ENCODE measurements at regions not wholly inside any gene's neighbourhood (a gene's known extent, or its start where the extent isn't known, plus 50 kb on each side); places are given as distances from the start of the nearest gene placed in this dataset.

GRCh38 chr18:34626404-34627136 is 83.5 kb upstream of the DTNA start:
- H3K27ac ChIP-seq, result no peak overlapping the region
- TF ChIP-seq, protein P1, sequence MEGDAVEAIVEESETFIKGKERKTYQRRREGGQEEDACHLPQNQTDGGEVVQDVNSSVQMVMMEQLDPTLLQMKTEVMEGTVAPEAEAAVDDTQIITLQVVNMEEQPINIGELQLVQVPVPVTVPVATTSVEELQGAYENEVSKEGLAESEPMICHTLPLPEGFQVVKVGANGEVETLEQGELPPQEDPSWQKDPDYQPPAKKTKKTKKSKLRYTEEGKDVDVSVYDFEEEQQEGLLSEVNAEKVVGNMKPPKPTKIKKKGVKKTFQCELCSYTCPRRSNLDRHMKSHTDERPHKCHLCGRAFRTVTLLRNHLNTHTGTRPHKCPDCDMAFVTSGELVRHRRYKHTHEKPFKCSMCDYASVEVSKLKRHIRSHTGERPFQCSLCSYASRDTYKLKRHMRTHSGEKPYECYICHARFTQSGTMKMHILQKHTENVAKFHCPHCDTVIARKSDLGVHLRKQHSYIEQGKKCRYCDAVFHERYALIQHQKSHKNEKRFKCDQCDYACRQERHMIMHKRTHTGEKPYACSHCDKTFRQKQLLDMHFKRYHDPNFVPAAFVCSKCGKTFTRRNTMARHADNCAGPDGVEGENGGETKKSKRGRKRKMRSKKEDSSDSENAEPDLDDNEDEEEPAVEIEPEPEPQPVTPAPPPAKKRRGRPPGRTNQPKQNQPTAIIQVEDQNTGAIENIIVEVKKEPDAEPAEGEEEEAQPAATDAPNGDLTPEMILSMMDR (conservative IDR thresholded peaks at IDR 0.05), result no peak

DNA sequence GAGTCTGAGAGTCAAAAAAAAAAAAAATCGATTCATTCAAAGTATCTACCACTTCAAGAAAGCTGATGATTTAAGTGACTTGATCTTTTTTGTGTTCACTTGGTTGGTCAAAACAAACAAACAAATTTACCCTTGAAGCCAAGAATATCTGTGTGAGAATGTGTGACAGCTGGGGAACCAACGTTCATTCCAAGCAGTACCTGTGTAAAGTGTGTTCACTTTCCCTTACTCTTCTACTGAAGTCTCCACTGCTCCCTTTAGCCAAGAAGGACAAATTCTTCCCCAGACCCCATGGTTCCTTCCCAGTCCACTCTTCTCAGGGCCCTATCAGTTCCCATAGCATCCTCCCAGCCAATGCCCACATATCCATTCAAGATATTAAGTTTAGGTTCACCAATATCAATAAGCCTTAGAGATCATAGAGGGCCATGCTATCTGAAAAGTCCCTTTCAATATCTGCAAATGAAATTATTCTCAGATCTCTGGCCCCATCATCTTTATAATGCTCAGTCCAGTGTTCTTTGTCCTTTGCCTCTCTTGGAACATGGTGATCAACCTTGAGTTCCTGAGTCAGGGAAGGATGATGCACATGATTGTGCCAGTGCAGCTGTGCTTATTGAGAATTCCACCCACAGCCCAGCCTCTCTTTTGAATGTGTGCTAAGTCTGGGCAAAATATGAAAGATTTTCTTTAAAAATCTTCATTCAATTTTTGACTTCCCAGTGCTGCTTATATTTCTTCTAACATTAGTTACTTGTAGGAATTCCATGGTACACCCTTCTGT is 82.8 kb upstream of the DTNA start:
- TF ChIP-seq, protein P1 (conservative IDR thresholded peaks at IDR 0.05), result no peak
- no peak overlapping the region for H3K27ac ChIP-seq

DNA sequence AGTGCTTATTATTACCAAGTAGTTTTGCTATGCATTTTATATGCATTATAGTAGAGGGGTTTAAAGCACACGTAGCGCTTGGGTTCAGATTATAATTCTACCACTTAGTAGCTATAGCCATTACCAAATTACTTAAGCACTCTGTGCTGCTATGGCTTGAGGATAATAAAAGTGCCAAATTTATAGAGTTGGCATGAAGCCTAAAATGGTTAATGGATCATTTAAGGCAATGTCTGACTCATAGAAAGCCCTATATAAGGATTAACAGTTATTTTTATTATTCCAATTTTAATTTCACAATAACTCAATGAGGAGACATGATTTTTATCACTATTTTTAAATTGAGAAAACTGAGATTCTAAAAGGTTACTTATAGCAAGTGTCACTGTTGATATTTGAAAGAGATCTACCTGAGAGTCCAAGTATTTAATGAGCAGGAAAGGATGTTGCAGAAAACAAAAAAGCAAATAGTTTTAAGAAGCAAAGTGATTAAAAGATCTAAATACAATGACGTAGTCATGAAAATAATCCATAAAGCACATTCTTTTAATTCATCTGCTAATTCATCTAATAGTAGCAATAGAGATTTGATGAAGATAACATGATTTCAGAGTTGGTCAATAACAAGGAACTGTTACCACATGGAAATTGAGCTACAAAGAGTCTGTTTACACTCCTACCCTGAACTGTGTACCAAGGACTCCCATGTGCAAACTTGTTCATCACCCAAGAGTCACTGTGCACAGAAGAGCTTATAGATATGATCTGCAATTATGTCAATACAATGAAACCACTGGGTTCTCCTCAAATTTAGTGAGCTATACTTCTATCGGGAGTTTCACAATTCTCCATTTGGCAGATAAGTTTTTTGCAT is 78.8 kb upstream of the DTNA start:
- TF ChIP-seq, protein P1 (conservative IDR thresholded peaks at IDR 0.05), result no peak
- no peak overlapping the region for H3K27ac ChIP-seq

- TF ChIP-seq, protein P1 (conservative IDR thresholded peaks at IDR 0.05), result no peak
- no peak overlapping the region for H3K27ac ChIP-seq
Observed at GRCh38 chr18:34632321-34632720, 77.8 kb upstream of the DTNA start.

DNA sequence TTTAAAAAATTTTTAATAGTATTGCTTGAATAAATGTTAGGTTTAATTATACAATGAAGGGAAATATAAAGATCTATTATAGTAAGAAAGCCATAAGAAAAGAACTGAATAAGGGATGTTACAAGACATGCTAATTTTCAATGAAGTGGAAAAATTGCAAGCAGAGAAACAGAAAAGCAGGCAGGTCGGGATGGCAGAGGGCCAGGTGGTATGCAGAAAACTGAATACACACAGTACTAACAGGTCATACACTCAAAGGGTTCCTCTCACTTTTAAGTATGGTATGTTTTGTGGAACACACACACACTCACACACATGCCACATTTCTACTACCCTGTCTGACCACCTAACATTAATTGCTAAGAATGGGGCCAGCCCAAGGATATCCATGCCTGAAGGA is 76.7 kb upstream of the DTNA start:
- H3K27ac ChIP-seq, result no peak overlapping the region
- TF ChIP-seq, protein P1 (conservative IDR thresholded peaks at IDR 0.05), result no peak

- TF ChIP-seq, protein P1 (conservative IDR thresholded peaks at IDR 0.05), result no peak
- H3K27ac ChIP-seq, result no peak overlapping the region
Observed at GRCh38 chr18:34637094-34637801, 72.8 kb upstream of the DTNA start.

All from VCaP (cell line).